Upper lobe of left lung (tissue), 4 donors: ENCODE measurements at regions not wholly inside any gene's neighbourhood (a gene's known extent, or its start where the extent isn't known, plus 50 kb on each side); places are given as distances from the start of the nearest gene placed in this dataset.

Experiments used
- EP300 ChIP-seq, 4 donors: sonication (generic); formaldehyde crosslinking; IDR thresholded peaks; one replicate each; pipeline ENCODE4 v1.5.1; 2017; ENCODE audit warnings: antibody characterized with exemption in 4 of 4, control low read depth in 2 of 4
- POLR2A ChIP-seq, 4 donors: fragments of 450-650 bp; IDR thresholded peaks; one replicate each; pipeline ENCODE4 v1.5.1; 2016 to 2017; ENCODE audit warnings: antibody characterized with exemption in 4 of 4, mild to moderate bottlenecking in 2 of 4
- POLR2AphosphoS5 ChIP-seq, 2 donors: sonication (generic); formaldehyde crosslinking; IDR thresholded peaks; one replicate each; pipeline ENCODE4 v1.5.1; 2017; ENCODE audit warnings: antibody characterized with exemption in 2 of 2
- TF ChIP-seq, protein P1 (sequence below), 6 experiments: fragments of 450-650 bp in 4 of 6; fragments of 200-600 bp in 2 of 6; sonication (generic) in 2 of 6; IDR thresholded peaks; one replicate each; pipeline ENCODE4 v1.5.1; 2016 to 2019; ENCODE audit warnings: antibody characterized with exemption in 6 of 6

DNA sequence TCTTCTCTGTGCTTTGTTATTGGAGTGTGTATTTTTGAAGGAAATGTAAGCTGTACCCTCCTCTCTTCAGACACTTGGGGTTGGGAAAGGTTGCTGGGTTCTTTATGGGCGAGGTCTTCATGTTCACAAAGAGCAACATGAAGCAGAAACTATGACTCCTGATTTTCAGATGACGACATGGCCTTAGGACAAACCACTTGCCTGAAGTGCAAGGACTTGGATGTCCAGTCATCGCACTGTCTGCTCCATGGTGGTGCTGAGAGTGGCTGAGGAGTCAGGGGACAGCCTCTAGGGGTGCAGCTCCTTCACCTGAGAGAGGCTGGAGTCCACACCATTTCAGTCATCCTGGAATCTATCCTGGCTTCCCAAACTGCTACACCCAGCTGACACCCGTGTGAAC, 183.9 kb upstream of the CDH5 start:
- TF ChIP-seq, protein P1, sequence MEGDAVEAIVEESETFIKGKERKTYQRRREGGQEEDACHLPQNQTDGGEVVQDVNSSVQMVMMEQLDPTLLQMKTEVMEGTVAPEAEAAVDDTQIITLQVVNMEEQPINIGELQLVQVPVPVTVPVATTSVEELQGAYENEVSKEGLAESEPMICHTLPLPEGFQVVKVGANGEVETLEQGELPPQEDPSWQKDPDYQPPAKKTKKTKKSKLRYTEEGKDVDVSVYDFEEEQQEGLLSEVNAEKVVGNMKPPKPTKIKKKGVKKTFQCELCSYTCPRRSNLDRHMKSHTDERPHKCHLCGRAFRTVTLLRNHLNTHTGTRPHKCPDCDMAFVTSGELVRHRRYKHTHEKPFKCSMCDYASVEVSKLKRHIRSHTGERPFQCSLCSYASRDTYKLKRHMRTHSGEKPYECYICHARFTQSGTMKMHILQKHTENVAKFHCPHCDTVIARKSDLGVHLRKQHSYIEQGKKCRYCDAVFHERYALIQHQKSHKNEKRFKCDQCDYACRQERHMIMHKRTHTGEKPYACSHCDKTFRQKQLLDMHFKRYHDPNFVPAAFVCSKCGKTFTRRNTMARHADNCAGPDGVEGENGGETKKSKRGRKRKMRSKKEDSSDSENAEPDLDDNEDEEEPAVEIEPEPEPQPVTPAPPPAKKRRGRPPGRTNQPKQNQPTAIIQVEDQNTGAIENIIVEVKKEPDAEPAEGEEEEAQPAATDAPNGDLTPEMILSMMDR (IDR thresholded peaks at IDR 0.05) = no peak
- TF ChIP-seq POLR2A (IDR thresholded peaks at IDR 0.05) (no peak), EP300 (IDR thresholded peaks at IDR 0.05) (no peak), POLR2AphosphoS5 (IDR thresholded peaks at IDR 0.05) (no peak)
